Stomach (tissue), 4 donors: ENCODE measurements at regions not wholly inside any gene's neighbourhood (a gene's known extent, or its start where the extent isn't known, plus 50 kb on each side); places are given as distances from the start of the nearest gene placed in this dataset.

ENCODE experiments used
- CTCF ChIP-seq, 7 experiments: fragments of 450-650 bp in 4 of 7; fragments of 200-600 bp in 3 of 7; sonication (generic) in 3 of 7; IDR thresholded peaks; one replicate each; pipeline ENCODE4 v1.5.1; 2016 to 2019; ENCODE audit warnings: antibody characterized with exemption in 7 of 7, control low read depth in 2 of 7, mild to moderate bottlenecking in 1 of 7
- EP300 ChIP-seq: sonication (generic); formaldehyde crosslinking; IDR thresholded peaks from one replicate; pipeline ENCODE4 v1.6.1; 2017; ENCODE audit warnings: antibody characterized with exemption
- POLR2A ChIP-seq, 4 donors: fragments of 450-650 bp; IDR thresholded peaks; one replicate each; pipeline ENCODE4 v1.6.1; 2016; ENCODE audit warnings: antibody characterized with exemption in 4 of 4, control low read depth in 2 of 4, mild to moderate bottlenecking in 1 of 4, moderate library complexity in 1 of 4
- POLR2AphosphoS5 ChIP-seq, 3 donors: sonication (generic); formaldehyde crosslinking; IDR thresholded peaks; one replicate each; pipeline ENCODE4 v1.6.1; 2016; ENCODE audit warnings: antibody characterized with exemption in 3 of 3

DNA sequence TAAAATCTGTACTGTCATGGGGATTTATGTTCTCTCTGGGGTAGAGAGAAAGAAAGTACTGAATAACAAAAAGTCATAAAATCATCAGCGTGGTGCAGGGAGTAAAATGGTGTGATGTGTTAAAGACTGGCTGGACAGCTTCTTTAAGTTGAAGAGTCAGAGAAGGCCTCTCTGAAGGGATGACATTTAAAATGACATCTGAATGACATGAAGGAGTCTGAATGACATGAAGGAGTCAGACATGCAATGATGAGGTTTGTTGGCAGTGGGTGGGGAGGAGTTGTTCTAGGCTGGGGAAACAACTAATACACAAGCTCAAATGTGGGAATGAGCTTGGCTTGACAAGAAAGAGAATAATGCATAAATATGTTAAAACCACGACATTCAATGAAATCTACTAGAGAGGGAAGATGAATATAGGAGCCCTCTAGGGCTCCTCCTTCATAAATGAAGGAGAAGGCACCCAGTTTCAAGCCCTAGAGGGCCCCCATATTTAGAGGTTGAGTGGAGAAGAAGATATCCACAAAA is 63.9 kb upstream of the KIT start:
- TF ChIP-seq EP300 (no peak), POLR2A (IDR thresholded peaks at IDR 0.05) (no peak), POLR2AphosphoS5 (IDR thresholded peaks at IDR 0.05) (no peak), CTCF (IDR thresholded peaks at IDR 0.05) (no peak)
